ENCODE measurements at regions not wholly inside any gene's neighbourhood (a gene's known extent, or its start where the extent isn't known, plus 50 kb on each side); places are given as distances from the start of the nearest gene placed in this dataset.

GRCh38 chr5:159416438-159416837 lies 86.2 kb upstream of the IL12B start (continued):
- no peak for TF ChIP-seq TEAD4 (IDR thresholded peaks at IDR 0.05; ENCODE audit: low read length)
- TF ChIP-seq TEAD4 (CRISPR knock-in tag; IDR thresholded peaks at IDR 0.05; ENCODE audit: borderline replicate concordance): no peak
- TF ChIP-seq ZNF717 (CRISPR knock-in tag; IDR thresholded peaks at IDR 0.05): no peak
- TF ChIP-seq MITF (IDR thresholded peaks at IDR 0.05): no peak
- TF ChIP-seq ATF1 (CRISPR knock-in tag; IDR thresholded peaks at IDR 0.05): no peak
- TF ChIP-seq ATF1 (tag; IDR thresholded peaks at IDR 0.05): no peak
- TF ChIP-seq CREBBP (IDR thresholded peaks at IDR 0.05; ENCODE audit: low read depth, low read length): no peak
- TF ChIP-seq CBX2 (IDR thresholded peaks at IDR 0.05; ENCODE audit: insufficient read depth, low read length, poor library complexity, severe bottlenecking): no peak
- no peak for TF ChIP-seq MLLT1 (IDR thresholded peaks at IDR 0.05)
- TF ChIP-seq GTF2A2 (tag; IDR thresholded peaks at IDR 0.05): no peak
- no peak for TF ChIP-seq L3MBTL2 (IDR thresholded peaks at IDR 0.05)
- no peak for TF ChIP-seq MYNN (IDR thresholded peaks at IDR 0.05)
- TF ChIP-seq MYNN (CRISPR knock-in tag; IDR thresholded peaks at IDR 0.05): no peak
